ENCODE measurements at regions not wholly inside any gene's neighbourhood (a gene's known extent, or its start where the extent isn't known, plus 50 kb on each side); places are given as distances from the start of the nearest gene placed in this dataset.

GRCh38 chrX:124524852-124525251 is 178.5 kb downstream of the SH2D1A start:
- no peak for TF ChIP-seq CTCF (IDR thresholded peaks at IDR 0.05)
- no peak for TF ChIP-seq POLR2A (IDR thresholded peaks at IDR 0.05)

Data from heart left ventricle (tissue), 13 donors.